GM21526 (cell line): ENCODE measurements at regions not wholly inside any gene's neighbourhood (a gene's known extent, or its start where the extent isn't known, plus 50 kb on each side); places are given as distances from the start of the nearest gene placed in this dataset.

ENCODE experiments used
- ATAC-seq: cut with Tn5 transposase; IDR thresholded peaks from one replicate; pipeline ENCODE4 v1.9.1; 2021; ENCODE audit warnings: moderate library complexity; ENCODE audit not compliant: unreplicated experiment, low FRiP score

DNA sequence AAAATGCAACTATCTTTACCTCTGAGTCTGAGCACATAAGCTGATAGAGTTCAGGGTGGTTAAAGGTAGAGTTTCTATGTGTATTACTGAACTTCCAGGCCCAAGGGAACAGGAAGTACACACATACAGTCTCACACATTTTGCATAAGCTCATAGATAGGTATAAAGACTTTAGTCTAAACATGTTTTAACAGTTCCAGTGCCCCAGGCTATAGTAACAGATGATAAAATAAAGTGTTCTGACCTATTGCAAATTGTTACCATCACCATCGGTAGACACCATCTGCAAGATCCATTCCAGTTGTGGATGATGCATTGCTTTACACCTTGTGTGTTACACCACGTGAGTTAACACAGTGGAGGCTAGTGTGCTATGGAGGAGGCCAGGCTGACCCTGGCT, 95.8 kb downstream of the TMEM174 start:
- ATAC-seq: no peak

DNA sequence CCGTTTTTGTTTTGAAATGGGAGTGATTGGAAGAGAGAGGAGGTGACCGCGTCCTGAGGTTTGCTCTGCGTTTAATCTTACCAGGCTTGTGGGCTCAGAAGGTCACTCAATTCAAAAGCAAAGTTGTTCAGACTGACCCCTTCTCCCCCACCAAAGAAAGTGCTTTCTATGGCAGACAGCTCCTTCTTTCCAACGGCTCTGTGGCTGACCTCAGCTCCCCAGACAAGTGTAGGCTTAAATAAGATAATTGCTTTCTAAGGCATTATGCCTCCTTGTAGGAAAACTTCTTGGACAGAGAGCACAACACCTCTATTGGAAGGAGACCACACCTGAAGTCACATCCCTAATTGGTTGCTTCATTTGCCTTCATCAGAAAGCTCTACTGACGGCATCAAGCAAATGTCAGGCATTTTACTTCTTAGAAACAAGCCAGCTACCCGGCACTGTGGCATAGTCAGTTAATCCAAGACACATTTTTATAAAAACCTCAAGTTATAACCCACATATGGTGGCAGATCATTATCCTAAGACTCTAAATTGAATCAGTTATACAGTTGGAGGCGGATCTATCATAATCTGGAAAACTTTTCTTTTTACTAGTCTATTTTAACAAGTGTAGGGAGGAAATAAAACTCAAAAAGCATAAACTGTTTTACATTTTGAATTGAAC, 94.9 kb downstream of the TMEM174 start:
- ATAC-seq: no peak

DNA sequence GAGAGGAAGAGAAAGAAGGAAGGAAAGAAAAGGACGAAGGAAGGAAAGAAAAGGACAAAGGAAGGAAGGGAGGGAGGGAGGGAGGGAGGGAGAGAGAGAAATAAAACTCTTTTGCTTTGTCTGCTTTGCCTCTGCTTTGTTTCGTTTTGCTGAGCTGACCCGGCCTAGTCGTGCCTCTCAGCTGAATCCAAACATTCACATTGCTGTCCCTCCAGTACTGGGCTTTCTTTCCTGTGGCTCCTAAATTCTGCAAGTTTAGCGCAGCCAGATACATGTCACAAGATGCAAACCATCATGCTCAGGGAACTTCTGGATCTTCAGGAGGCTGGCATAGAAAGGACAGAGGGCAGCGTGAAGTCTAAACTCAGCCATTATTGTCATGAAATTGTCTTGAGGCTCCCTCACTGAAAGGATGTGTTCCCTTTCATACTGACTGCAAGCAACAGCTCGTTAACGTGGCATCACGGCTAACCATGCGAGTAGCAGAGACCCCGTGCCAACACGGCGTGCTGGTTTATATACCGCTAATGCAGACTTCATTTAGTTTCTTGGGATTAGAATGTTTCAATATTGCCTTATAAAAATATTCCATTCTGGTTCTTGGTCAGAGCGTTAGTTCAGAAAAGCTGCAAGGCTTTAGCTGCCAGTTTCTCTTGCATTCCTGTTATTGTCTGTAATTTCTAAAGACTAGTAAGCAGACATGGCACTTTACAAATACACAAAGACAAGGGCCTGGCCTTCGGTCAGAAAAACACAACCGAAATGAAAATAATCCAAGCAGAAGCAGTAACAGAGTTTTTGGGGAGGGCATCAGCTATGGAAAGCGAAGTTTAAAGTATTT, 94.2 kb downstream of the TMEM174 start:
- ATAC-seq: no peak

DNA sequence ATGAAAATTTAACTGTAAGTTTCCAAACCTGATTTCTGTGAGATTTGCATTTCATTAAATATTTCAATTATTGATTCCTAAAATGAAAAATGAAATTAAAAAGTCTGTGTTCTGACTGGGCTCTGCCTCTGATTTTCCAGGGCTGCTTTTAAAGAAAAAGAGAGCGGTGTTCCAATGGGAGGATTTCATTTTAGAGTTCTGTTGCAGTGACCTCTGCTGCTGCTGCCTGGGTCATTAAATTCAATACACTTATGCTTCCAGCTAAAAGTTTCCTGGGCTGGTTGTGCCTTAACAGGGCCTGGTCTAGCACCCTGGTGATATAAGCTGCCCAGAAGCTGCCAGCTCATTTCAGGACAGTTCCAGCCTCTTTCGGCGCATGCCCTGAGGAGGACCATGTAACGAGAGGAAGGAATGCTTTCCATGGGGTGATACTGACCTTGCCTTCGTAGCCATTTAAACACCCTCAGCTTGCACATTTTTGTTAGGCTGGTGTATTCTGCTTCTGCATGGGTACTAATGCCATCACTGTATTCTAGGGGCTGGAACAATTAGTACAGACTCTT, 93.3 kb downstream of the TMEM174 start:
- no peak for ATAC-seq

DNA sequence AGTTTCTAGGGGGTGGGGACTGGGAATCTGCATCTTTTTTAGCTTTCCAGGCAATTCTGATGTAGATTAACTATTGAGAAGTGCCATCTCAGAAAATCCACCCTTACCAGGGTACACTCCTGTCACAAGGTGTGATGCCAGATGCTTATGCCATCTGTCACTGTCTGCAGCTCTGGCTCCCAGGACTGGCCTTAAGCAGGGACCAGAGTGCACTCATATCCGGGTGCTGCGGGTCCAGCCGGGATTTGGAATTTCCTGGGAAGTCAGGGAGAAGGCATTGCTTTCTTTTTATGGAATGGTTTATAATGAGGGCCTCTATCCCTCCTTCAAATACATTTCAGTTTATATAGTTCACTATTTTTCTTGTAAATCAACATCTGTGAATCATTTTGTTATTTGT, 92.6 kb downstream of the TMEM174 start:
- no peak for ATAC-seq

DNA sequence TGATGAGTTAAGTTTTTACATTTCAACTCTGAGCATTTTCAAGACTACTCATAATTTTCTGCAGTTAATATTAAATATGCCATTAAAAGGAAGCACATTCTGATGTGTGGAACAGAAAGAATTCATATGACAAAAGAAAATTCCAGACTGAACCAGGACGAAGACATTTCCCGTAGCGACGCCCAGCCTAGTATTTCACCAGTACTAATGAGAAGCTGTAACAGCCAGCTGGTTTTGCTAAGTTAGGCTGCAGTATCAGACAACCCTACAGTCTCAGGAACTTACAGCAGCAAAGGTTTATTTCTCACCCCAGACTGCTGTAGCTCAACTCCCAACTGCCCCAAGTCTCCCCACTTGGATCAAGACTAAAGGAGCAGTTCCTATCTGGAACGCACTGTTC, 91.6 kb downstream of the TMEM174 start:
- ATAC-seq: no peak

DNA sequence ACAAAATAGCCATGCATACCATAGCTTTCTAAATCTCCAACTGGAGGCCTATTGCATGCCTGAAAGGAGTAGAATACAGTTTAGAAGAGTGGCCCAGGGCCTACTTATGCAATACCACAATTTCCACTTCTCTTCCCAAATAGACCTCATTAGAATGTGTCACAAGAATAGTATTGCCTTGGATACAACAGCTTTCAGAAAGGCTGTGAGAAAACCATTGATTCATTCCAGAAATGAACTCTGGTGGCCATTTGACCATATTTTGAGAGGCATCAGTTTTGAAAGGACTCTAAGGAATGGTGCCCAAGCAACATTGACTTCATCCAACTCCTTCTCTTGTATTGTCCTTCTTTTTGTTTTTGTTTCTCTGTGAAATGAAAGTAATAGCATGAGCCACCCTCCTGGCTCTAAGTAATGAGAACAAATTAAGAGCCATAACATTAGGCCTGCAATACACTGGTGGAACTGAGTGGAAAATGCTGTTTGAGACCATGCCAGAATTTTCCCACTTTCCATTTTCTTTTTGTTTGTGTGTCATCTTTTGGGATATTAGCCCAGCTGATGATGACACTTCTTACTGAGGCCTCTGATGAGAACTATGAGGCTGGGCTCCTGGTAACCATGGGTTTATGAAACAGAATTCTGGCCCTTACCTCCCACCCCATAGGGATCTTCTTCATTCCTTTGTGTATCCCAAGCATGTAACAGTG, 90.2 kb downstream of the TMEM174 start:
- ATAC-seq: no peak

DNA sequence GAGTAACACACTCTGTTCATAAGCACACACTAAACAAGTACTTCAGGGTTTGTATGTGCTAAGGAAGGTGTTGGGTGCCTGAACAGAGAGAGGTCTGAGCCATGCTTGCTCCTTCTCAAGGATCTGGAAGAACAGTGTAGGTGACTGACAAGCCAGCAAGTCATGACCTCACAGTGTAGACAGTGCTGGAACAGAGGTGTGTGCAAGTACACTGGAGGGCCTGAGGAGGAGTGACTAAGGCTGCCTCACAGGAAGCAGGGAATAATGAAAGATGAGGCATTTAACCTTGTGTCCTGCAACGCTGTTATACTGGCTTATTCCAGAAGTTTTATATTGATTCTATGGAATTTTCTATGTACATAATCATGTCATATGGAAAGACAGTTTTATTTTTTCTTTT, 83.9 kb downstream of the TMEM174 start:
- no peak for ATAC-seq

DNA sequence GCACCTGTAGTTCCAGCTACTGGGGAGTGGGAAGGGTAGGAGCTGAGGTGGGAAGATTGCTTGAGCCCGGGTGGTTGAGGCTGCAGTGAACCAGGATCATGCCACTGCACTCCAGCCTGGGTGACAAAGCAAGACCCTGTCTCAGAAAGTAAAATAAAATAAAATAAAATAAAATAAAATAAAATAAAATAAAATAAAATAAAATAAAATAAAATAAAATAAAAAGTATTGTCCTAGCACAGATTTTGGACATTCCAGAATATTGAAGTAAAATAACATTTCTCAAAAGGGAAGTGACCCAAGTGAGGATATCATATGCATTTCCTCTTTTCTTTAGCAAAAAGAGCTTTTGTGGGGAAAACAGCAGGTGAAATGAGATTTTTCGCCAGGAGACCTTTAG, 83.5 kb downstream of the TMEM174 start:
- no peak for ATAC-seq

DNA sequence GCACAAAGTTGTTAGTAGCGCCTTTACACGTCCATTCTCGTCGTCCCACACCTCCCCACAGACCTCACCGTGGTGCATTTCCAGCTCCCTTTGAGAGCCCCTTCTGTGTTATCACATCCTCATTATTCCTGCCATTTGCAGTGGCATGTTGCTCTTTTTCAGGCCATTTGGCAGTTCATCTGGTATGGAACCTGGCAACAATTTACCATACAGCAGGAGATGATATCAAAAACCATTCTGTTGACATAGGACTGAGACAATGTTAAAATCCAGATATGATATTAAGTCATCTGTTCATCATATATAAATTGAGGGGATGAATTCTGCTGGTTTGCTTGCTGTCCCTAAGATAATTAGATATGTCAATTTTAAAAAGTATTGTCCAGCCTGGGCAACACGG, 83.0 kb downstream of the TMEM174 start:
- no peak for ATAC-seq

DNA sequence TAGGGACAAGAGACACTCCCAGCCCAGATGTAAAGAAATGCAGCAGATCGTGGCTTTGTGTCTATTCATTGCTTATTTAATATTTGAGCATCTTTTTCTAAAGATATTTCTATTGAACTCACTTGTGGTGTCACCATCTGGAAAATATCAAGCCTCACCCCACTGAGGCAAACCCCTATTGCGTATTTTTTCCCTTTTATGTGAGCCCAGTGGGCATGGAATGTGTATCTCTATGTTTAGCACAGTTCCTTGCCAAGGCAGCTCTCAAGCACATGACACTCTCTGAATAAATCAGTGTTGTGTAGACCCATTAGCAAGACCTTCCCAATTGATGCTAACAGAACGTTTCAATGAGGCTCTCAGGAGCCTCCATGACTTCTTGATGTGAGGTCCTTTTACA, 81.6 kb downstream of the TMEM174 start:
- no peak for ATAC-seq

DNA sequence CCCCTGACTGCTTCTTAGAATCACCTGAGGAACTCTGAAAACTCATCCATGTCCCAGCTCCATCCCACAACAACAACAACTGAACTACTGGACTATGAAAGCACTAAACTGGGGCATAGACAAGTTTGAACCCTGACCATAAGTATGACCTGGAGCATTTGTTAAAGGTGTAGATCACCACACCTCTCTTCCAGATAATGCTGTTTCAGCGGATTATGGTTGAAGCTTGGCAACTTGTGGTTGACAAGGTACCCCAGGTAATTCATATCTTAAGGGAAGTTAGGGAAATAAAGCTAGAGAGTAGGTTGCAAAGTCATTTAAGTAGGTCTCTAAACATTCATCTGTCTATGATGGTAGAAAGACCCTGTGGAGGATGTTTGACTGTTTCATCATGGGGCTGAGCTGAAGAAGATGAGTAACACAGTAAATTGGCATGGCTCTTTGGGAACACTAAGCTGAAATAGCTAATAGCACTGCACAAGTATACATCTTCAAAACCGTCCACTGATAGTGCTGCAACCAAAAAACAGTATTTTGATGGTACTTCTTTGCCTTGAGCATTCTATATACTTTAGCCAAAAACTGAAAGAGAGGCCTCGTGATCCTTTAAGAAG, 80.2 kb downstream of the TMEM174 start:
- no peak for ATAC-seq

DNA sequence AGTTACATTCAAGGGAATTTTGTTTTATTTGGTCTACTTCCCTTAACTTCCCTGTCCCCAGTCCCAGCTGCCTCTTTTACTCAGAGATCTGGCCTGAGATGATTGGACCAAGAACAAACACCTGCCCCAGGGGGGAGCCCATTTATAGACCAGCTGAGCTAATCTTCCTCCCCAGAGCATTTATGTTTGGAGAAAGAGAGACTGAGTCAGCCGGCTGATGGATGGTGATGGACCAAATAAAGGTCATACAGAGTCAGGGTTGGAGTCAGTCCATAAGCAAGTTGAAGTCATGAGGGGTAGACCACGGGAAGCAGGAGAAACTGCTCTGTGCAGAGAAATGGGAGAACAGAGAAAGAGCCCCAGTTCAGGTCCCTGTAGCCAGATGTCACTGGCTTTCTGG, 77.7 kb downstream of the TMEM174 start:
- ATAC-seq: no peak

DNA sequence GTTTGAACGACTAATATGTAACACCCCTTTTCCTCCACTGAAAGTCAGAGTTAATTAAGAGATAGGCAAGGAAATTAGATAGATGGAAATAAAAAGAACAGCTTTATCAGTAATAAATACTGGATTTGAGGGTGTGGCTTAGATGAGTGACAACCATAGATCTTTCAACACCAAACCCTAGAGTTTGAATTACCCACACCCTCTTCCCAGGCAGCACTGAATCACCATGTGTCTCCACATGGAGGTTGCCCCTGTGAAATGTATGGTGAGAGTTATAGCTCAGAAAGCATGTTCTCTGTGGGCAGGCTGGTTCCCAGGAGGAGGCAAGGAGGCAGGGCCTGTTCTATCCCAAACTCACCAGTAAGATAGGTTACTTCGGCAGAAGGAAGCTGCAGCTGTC, 69.7 kb downstream of the TMEM174 start:
- no peak for ATAC-seq

DNA sequence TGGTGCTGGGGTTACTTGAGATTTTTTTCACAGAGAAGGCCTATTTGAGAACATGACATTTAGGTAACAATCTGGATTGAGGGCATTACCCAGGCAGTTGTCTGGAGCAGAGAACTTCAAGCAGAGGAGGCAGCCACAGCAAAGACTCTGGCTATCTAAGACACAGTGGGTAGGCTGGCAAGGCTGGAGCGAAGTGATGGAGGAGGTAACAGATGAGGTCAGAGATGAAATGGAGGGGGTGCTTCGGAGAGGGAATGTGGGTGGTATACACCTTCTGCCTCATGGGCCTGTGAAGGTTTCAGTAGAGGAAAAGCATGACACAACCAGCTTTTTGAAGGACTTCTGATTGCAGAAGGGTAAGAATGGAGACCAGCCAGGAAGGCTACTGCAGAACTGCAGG, 65.9 kb downstream of the TMEM174 start:
- no peak for ATAC-seq

DNA sequence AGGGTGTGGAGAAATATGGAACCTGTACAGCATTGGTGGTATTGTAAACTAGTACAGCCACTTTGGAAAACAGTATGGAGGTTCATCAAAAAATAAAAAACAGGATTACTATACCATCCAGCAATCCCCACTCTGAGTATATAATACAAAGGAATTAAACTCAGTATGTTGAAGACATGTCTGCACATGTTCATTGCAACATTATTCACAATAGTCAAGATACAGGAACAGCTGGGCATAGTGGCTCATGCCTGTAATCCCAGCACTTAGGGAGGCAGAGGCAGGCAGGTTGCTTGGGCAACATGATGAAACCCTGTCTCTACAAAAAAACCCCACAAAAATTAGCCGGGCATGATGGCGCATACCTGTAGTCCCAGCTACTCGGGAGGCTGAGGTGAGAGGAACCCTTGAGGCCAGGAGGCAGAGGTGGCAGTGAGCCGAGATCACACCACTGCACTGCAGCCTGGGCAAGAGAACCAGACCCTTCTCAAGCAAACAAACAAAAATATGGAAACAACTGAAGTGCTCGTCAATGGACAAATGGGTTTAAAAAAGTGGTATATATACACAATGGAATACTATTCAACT, 63.6 kb downstream of the TMEM174 start:
- no peak for ATAC-seq

DNA sequence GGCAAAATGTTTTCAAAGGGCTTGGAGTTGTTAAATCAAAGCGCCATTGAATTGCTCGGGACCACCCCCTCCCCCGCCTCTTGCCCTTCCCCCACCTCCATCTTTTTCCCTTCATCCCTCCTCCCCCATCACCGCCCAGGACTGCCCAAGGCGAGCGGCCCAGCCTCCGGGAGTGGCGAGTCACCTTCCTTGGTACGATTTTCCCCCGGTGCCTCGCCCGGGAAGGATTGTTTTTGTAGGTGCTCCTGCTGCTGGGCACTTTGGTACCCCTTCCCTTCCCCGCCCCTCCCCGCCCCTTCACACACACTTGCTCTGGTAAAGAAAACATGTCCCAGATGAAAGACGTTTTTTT, 61.2 kb downstream of the TMEM174 start:
- ATAC-seq: no peak

DNA sequence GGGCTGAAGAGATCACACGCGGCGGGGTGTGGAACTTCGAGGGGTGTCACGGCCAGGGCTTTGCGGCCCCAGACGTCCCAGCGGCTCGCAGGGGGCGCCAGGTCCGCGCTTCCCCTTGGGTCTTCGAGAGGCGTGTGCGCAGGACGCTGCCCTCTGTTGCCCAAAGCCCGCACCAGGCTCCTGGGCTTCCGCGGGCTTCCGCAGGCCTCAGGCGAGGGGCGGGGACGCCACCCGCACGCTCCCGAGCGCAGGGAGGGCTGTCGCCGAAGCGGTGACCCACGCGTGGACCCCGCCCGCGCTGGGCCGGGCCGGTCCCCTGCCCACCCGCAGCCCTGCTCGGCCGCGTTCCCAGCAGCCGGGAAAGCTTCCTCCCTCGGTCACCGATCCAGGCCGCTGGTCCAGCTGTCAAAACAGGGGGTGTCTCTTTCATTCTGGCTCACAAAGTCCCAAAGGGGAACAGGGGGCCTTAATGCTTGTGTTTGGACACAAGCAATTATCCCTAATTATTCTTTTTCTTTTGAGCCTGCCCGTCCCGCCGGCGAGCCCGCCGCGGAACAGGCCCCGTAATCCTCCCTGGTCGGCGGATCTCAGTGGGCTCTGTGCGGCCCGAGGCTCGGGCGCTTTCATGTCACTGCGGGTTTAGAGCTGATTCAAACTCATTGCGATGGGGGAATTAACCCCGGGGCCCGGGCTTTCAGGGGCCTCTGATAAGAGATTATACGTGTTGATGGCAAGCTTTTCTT, 60.6 kb downstream of the TMEM174 start:
- ATAC-seq: no peak

DNA sequence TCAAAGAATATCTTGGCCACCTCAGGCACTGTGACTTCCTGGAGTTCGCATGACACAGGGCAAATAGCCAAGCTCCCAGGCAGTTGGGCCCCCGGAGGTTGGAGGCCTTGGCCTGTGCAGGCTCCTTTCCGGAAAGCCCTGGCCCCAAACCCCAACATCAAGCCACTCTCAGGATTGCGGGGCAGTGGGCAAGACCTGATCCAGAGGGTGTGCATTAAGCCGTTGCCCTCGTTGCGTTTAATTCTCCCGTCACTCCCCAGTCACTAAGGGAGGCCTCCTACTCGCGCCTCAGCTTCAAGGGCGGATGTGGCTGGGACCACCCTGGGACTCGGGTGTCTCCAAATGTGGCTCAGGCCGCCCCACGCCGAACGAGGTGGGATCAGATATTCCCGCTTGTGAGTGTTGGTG, 60.1 kb downstream of the TMEM174 start:
- ATAC-seq: no peak
